HCT116 (cell line): ENCODE measurements at regions not wholly inside any gene's neighbourhood (a gene's known extent, or its start where the extent isn't known, plus 50 kb on each side); places are given as distances from the start of the nearest gene placed in this dataset.

ENCODE experiments used
- ATAC-seq: fragments of 200-7000 bp; cut with Tn5 transposase; 2 replicates; pipeline ENCODE4 v1.9.1; 2020; ENCODE audit warnings: mild to moderate bottlenecking, moderate library complexity
- BruUV-seq: library from RNA; stranded (reverse); fragments of 400-500 nt; replicated peaks from 2 replicates; lab custom pipeline; 2021; lab: Mats Ljungman, UMichigan
- CTCF ChIA-PET: fragments of 300-600 bp; sonication (Branson Sonifier 250); formaldehyde crosslinking; loops from one replicate; lab custom pipeline; 2021; ENCODE audit warnings: antibody characterized with exemption; lab: Charles Lee
- POLR2A ChIA-PET: fragments of 300-600, 350-600 bp; sonication (Branson Sonifier 250); formaldehyde crosslinking; loops from one replicate; lab custom pipeline; 2021; ENCODE audit warnings: antibody characterized with exemption; lab: Charles Lee
- RAD21 ChIA-PET, 2 experiments: fragments of 300-600 bp; sonication (Branson Sonifier 250); formaldehyde crosslinking; loops; one replicate each; lab custom pipeline; 2023; ENCODE audit warnings: low total read pairs in 2 of 2; ENCODE audit not compliant: uncharacterized antibody in 2 of 2, unreplicated experiment in 2 of 2, low non-redundant PET in 1 of 2; lab: Charles Lee
- DNase-seq: peaks from one replicate; pipeline ENCODE4 v3.0.0-alpha.2; 2010; ENCODE audit warnings: low read depth, low spot score
- H2AFZ ChIP-seq: fragments of 200-600 bp; shearing (Covaris generic), sonication (generic); 2 replicates; pipeline ENCODE4 v1.6.1; 2017; ENCODE audit warnings: low read depth, mixed run types, mixed read lengths, antibody characterized with exemption, low read length; ENCODE audit not compliant: poor library complexity, severe bottlenecking
- H3K27ac ChIP-seq: 2 replicates; pipeline ENCODE4 v1.5.1; 2012; ENCODE audit warnings: low read depth, low read length
- H3K27me3 ChIP-seq: fragments of 200-600 bp; sonication (generic); 2 replicates; pipeline ENCODE4 v1.6.1; 2016; ENCODE audit warnings: mixed run types, low read length, mixed read lengths; ENCODE audit not compliant: insufficient read depth
- H3K36me3 ChIP-seq, 2 experiments: fragments of 200-500 bp in 1 of 2; fragments of 200-600 bp in 1 of 2; sonication (Bioruptor generic) in 1 of 2; sonication (generic) in 1 of 2; 2 replicates each; pipeline versions ENCODE4 v1.5.1 to v1.6.1; 2014 to 2016; ENCODE audit warnings: low read length in 2 of 2, inconsistent platforms in 1 of 2, mixed read lengths in 1 of 2, mixed run types in 1 of 2; ENCODE audit not compliant: insufficient read depth in 2 of 2, control insufficient read depth in 1 of 2
- H3K4me1 ChIP-seq, 2 experiments: fragments of 200-600 bp in 1 of 2; sonication (generic) in 1 of 2; 2 replicates each; pipeline versions ENCODE4 v1.5.1 to v1.6.1; 2012 to 2017; ENCODE audit warnings: low read length in 2 of 2, inconsistent platforms in 1 of 2, mild to moderate bottlenecking in 1 of 2, mixed read lengths in 1 of 2, mixed run types in 1 of 2, moderate library complexity in 1 of 2; ENCODE audit not compliant: insufficient read depth in 2 of 2, control insufficient read depth in 1 of 2
- H3K4me2 ChIP-seq: fragments of 200-600 bp; sonication (generic); 2 replicates; pipeline ENCODE4 v1.6.1; 2017; ENCODE audit warnings: mixed run types, low read length, mixed read lengths
- H3K4me3 ChIP-seq, 2 experiments: fragments of 200-600 bp in 1 of 2; sonication (generic) in 1 of 2; replicated peaks in 1 of 2; 2 replicates each; pipeline ENCODE4 v1.5.1; 2011 to 2016; ENCODE audit warnings: low read length in 2 of 2, control low read depth in 1 of 2, low read depth in 1 of 2, mild to moderate bottlenecking in 1 of 2, mixed read lengths in 1 of 2, mixed run types in 1 of 2
- H3K79me2 ChIP-seq: fragments of 200-600 bp; sonication (generic); 2 replicates; pipeline ENCODE4 v1.6.1; 2017; ENCODE audit warnings: mild to moderate bottlenecking, mixed run types, low read length, moderate library complexity, mixed read lengths; ENCODE audit not compliant: insufficient read depth
- H3K9ac ChIP-seq: fragments of 200-600 bp; sonication (generic); 2 replicates; pipeline ENCODE4 v1.6.1; 2016; ENCODE audit warnings: low read length, mixed read lengths
- H3K9me2 ChIP-seq: fragments of 200-600 bp; sonication (generic), shearing (Covaris generic); 2 replicates; pipeline ENCODE4 v1.6.1; 2017; ENCODE audit warnings: mixed run types, mild to moderate bottlenecking, moderate library complexity; ENCODE audit not compliant: insufficient read depth
- H3K9me3 ChIP-seq, 2 experiments: fragments of 200-500 bp in 1 of 2; fragments of 200-600 bp in 1 of 2; sonication (Bioruptor generic) in 1 of 2; sonication (generic) in 1 of 2; 2 replicates each; pipeline ENCODE4 v1.6.1; 2014 to 2017; ENCODE audit warnings: low read length in 2 of 2, mixed read lengths in 2 of 2, inconsistent platforms in 1 of 2, low read depth in 1 of 2, mild to moderate bottlenecking in 1 of 2, mixed run types in 1 of 2, moderate library complexity in 1 of 2; ENCODE audit not compliant: control insufficient read depth in 1 of 2, insufficient read depth in 1 of 2
- H4K20me1 ChIP-seq: fragments of 200-600 bp; sonication (generic), shearing (Covaris generic); 2 replicates; pipeline ENCODE4 v1.6.1; 2017; ENCODE audit warnings: mixed run types, mild to moderate bottlenecking, moderate library complexity; ENCODE audit not compliant: insufficient read depth
- ELF1 ChIP-seq: IDR thresholded peaks from 2 replicates; pipeline ENCODE4 v1.6.1; 2012; ENCODE audit warnings: low read depth, borderline replicate concordance
- EZH2 ChIP-seq: fragments of 200-600 bp; sonication (generic); IDR thresholded peaks from 2 replicates; pipeline ENCODE4 v1.6.1; 2017; ENCODE audit warnings: antibody characterized with exemption, mixed run types
- JUND ChIP-seq: IDR thresholded peaks from 2 replicates; pipeline ENCODE4 v1.6.1; 2012
- REST ChIP-seq: IDR thresholded peaks from 2 replicates; pipeline ENCODE4 v1.6.1; 2012; ENCODE audit warnings: low read depth
- TCF7L2 ChIP-seq: IDR thresholded peaks from 2 replicates; pipeline ENCODE4 v1.7.0; 2011; ENCODE audit warnings: borderline replicate concordance, inconsistent platforms; ENCODE audit not compliant: insufficient read depth, insufficient read length; ENCODE audit errors: extremely low read depth
- ZFX ChIP-seq: fragments of 450-650 bp; IDR thresholded peaks from 2 replicates; pipeline ENCODE4 v1.6.1; 2017
- intact Hi-C: fragments of 100-400 bp; cut with micrococcal nuclease; formaldehyde crosslinking; loops from 2 replicates; pipeline ENCODE4 v1.10.0; 2022

GRCh38 chr16:55204069-55204468, 119.9 kb upstream of the IRX6 start:
- no peak for TF ChIP-seq JUND
- no peak for TF ChIP-seq ZFX
- no peak for TF ChIP-seq REST
- TF ChIP-seq TCF7L2, result no peak
- TF ChIP-seq EZH2, result no peak
- DNase-seq, result no peak
- no peaks in the 10 kb centered on the region for H3K79me2 ChIP-seq
- intact Hi-C loops, result no loop called here
- CTCF ChIA-PET, result no interaction called here
- POLR2A ChIA-PET, result no interaction called here
- H3K4me1 ChIP-seq, result no peaks in the 10 kb centered on the region
- no peak overlapping the region for H3K4me3 ChIP-seq
- no peak overlapping the region for H3K27ac ChIP-seq
- BruUV-seq, result no TSS peak
- H3K4me2 ChIP-seq, result no peak overlapping the region
- RAD21 ChIA-PET, result no interaction called here
- H3K9me3 ChIP-seq, result no peaks in the 10 kb centered on the region
- H3K36me3 ChIP-seq, result no peaks in the 10 kb centered on the region
- no peaks in the 10 kb centered on the region for H4K20me1 ChIP-seq
- H3K9me2 ChIP-seq, result no peaks in the 10 kb centered on the region
- H3K27me3 ChIP-seq, result peaks cover 10% of the 10 kb centered on the region; the same call in 1 of the 2 replicates
- H2AFZ ChIP-seq, result no peak overlapping the region
- no peak overlapping the region for H3K9ac ChIP-seq
- no peak for ATAC-seq

GRCh38 chr16:55204923-55205322, 119.1 kb upstream of the IRX6 start:
- Histone ChIP-seq H3K27me3 (peaks cover 10% of the 10 kb centered on the region; the same call in 1 of the 2 replicates), H3K36me3 (no peaks in the 10 kb centered on the region), H2AFZ (no peak overlapping the region), H3K4me3 (no peak overlapping the region), H3K4me1 (no peaks in the 10 kb centered on the region), H3K79me2 (no peaks in the 10 kb centered on the region), H3K9me2 (no peaks in the 10 kb centered on the region), H3K9me3 (no peaks in the 10 kb centered on the region), H3K9ac (no peak overlapping the region), H3K27ac (no peak overlapping the region), H3K4me2 (no peak overlapping the region), H4K20me1 (no peaks in the 10 kb centered on the region)
- TF ChIP-seq ELF1 (no peak), EZH2 (no peak)
- CTCF ChIA-PET, result no interaction called here
- RAD21 ChIA-PET, result no interaction called here
- POLR2A ChIA-PET, result no interaction called here
- no TSS peak for BruUV-seq
- DNase-seq, result no peak
- ATAC-seq, result no peak
- intact Hi-C loops, result no loop called here
